ENCODE measurements at regions not wholly inside any gene's neighbourhood (a gene's known extent, or its start where the extent isn't known, plus 50 kb on each side); places are given as distances from the start of the nearest gene placed in this dataset.
"Not testable (repeated sequence)": the region's sequence is repeated elsewhere in the genome, so short reads cannot be mapped to it uniquely, and the experiment has no call there.

GRCh38 chr7:76941809-76942765 is 90.1 kb downstream of the SPDYE17 start:
- ATAC-seq; H3K4me1 ChIP-seq; H3K9me3 ChIP-seq; H3K4me3 ChIP-seq; H3K27ac ChIP-seq; intact Hi-C loops (cut with DNase I); DNase-seq; H3K27me3 ChIP-seq; H3K36me3 ChIP-seq: not testable (repeated sequence)
- WGBS, 4 donors: 91 to 100% (median 99%) methylated on average over 1 to 2 of the region's 2 CpGs

- ATAC-seq; H3K27me3 ChIP-seq; H3K9me3 ChIP-seq; DNase-seq; intact Hi-C loops (cut with DNase I); H3K4me3 ChIP-seq; H3K4me1 ChIP-seq; H3K36me3 ChIP-seq; H3K27ac ChIP-seq: not testable (repeated sequence)
- 87 to 95% (median 90%) methylated on average over 2 of the region's 3 CpGs for WGBS, 4 donors
Observed at GRCh38 chr7:76937781-76938180, 94.4 kb downstream of the SPDYE17 start.

- H3K36me3 ChIP-seq; DNase-seq; H3K27me3 ChIP-seq; ATAC-seq; H3K27ac ChIP-seq; intact Hi-C loops (cut with DNase I); H3K4me1 ChIP-seq; H3K4me3 ChIP-seq; H3K9me3 ChIP-seq: not testable (repeated sequence)
- WGBS, 4 donors: 59 to 74% (median 66%) methylated on average over 5 of the region's 5 CpGs
Observed at GRCh38 chr7:76937330-76937729, 94.8 kb downstream of the SPDYE17 start.

- ATAC-seq; H3K9me3 ChIP-seq; H3K4me1 ChIP-seq; H3K36me3 ChIP-seq; H3K27ac ChIP-seq; H3K4me3 ChIP-seq; H3K27me3 ChIP-seq; intact Hi-C loops (cut with DNase I); DNase-seq: not testable (repeated sequence)
- 92 to 97% (median 96%) methylated on average over 1 to 2 of the region's 2 CpGs for WGBS, 4 donors
Observed at GRCh38 chr7:76936346-76936745, 95.8 kb downstream of the SPDYE17 start.

GRCh38 chr7:76934711-76935110 is 97.5 kb downstream of the SPDYE17 start:
- DNase-seq; ATAC-seq; H3K27ac ChIP-seq; H3K36me3 ChIP-seq; H3K4me1 ChIP-seq; H3K4me3 ChIP-seq; H3K9me3 ChIP-seq; intact Hi-C loops (cut with DNase I); H3K27me3 ChIP-seq: not testable (repeated sequence)
- 81 to 94% (median 87%) methylated on average over 3 of the region's 3 CpGs for WGBS, 4 donors

- intact Hi-C loops (cut with DNase I); H3K9me3 ChIP-seq; H3K36me3 ChIP-seq; H3K27ac ChIP-seq; H3K27me3 ChIP-seq; H3K4me1 ChIP-seq; ATAC-seq; H3K4me3 ChIP-seq; DNase-seq: not testable (repeated sequence)
- 92 to 99% (median 98%) methylated on average over 4 of the region's 4 CpGs for WGBS, 4 donors
Observed at GRCh38 chr7:76932957-76933356, 99.2 kb downstream of the SPDYE17 start.

GRCh38 chr7:76931441-76931840 is 100.7 kb downstream of the SPDYE17 start:
- H3K4me1 ChIP-seq; DNase-seq; H3K36me3 ChIP-seq; H3K27me3 ChIP-seq; H3K9me3 ChIP-seq; intact Hi-C loops (cut with DNase I); ATAC-seq; H3K4me3 ChIP-seq; H3K27ac ChIP-seq: not testable (repeated sequence)
- WGBS, 4 donors: 70 to 82% (median 76%) methylated on average over 3 to 4 of the region's 4 CpGs

GRCh38 chr7:76930416-76930815 is 101.7 kb downstream of the SPDYE17 start:
- DNase-seq; H3K4me1 ChIP-seq; H3K9me3 ChIP-seq; H3K36me3 ChIP-seq; H3K27me3 ChIP-seq; H3K4me3 ChIP-seq; intact Hi-C loops (cut with DNase I); ATAC-seq; H3K27ac ChIP-seq: not testable (repeated sequence)
- 92 to 99% (median 94%) methylated on average over 5 of the region's 5 CpGs for WGBS, 4 donors

- H3K27ac ChIP-seq; DNase-seq; H3K36me3 ChIP-seq; H3K4me3 ChIP-seq; intact Hi-C loops (cut with DNase I); H3K27me3 ChIP-seq; H3K4me1 ChIP-seq; ATAC-seq; H3K9me3 ChIP-seq: not testable (repeated sequence)
- WGBS, 4 donors: 56 to 66% (median 61%) methylated on average over 4 of the region's 4 CpGs
Observed at GRCh38 chr7:76928751-76929150, 103.4 kb downstream of the SPDYE17 start.

GRCh38 chr7:76927741-76928393 is 104.3 kb downstream of the SPDYE17 start:
- intact Hi-C loops (cut with DNase I); H3K27me3 ChIP-seq; DNase-seq; H3K9me3 ChIP-seq; H3K4me3 ChIP-seq; ATAC-seq; H3K36me3 ChIP-seq; H3K4me1 ChIP-seq; H3K27ac ChIP-seq: not testable (repeated sequence)
- WGBS, 4 donors: 46 to 87% (median 66%) methylated on average over 2 to 3 of the region's 3 CpGs

- H3K4me3 ChIP-seq, H3K27ac ChIP-seq, DNase-seq: not testable (repeated sequence)
Observed at GRCh38 chr7:76926416-76926815, 105.7 kb downstream of the SPDYE17 start.

More at GRCh38 chr7:76926416-76926815, 105.7 kb downstream of the SPDYE17 start:
- ATAC-seq: peak in 2 of 4 donors; percentile 42 to 67
- intact Hi-C loops (cut with DNase I); H3K9me3 ChIP-seq; H3K36me3 ChIP-seq; H3K4me1 ChIP-seq; H3K27me3 ChIP-seq: not testable (repeated sequence)

All from heart left ventricle (tissue), 16 donors.